PC-9 (cell line): ENCODE measurements at regions not wholly inside any gene's neighbourhood (a gene's known extent, or its start where the extent isn't known, plus 50 kb on each side); places are given as distances from the start of the nearest gene placed in this dataset.

Source experiments
- EZH2 ChIP-seq: fragments of 200-600 bp; sonication (generic); IDR thresholded peaks from 2 replicates; pipeline ENCODE4 v1.8.0; 2017; ENCODE audit warnings: antibody characterized with exemption, low read depth
- TF ChIP-seq, protein P1 (sequence below): fragments of 200-600 bp; sonication (generic); conservative IDR thresholded peaks from 2 replicates; pipeline ENCODE4 v1.6.1; 2017; ENCODE audit warnings: mixed run types, antibody characterized with exemption, mild to moderate bottlenecking, moderate library complexity

DNA sequence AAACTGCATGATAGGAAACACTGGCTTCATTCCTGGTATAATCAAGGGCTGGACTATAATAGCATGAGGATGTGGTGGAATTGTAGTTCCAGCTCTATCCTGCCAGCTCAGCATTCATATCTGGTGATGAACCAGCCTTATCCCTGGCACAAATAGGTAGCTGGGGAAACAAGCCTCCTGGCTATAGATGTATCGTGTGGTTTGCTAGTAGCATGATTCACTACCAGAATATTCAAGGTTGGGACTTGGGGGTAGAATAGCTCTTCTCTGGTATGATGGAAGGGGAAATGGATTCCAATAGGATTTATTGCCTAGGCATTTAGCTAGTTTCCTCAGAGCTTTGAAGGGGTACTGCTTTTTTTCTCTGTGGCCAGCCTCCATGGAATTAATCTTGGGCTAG is 532.8 kb downstream of the FBXO15 start:
- TF ChIP-seq, protein P1, sequence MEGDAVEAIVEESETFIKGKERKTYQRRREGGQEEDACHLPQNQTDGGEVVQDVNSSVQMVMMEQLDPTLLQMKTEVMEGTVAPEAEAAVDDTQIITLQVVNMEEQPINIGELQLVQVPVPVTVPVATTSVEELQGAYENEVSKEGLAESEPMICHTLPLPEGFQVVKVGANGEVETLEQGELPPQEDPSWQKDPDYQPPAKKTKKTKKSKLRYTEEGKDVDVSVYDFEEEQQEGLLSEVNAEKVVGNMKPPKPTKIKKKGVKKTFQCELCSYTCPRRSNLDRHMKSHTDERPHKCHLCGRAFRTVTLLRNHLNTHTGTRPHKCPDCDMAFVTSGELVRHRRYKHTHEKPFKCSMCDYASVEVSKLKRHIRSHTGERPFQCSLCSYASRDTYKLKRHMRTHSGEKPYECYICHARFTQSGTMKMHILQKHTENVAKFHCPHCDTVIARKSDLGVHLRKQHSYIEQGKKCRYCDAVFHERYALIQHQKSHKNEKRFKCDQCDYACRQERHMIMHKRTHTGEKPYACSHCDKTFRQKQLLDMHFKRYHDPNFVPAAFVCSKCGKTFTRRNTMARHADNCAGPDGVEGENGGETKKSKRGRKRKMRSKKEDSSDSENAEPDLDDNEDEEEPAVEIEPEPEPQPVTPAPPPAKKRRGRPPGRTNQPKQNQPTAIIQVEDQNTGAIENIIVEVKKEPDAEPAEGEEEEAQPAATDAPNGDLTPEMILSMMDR, result no peak
- TF ChIP-seq EZH2, result no peak
